Liver (tissue), 8 donors: ENCODE measurements at regions not wholly inside any gene's neighbourhood (a gene's known extent, or its start where the extent isn't known, plus 50 kb on each side); places are given as distances from the start of the nearest gene placed in this dataset.

Experiments
- DNase-seq: peaks from one replicate; pipeline ENCODE4 v3.0.0-alpha.2; 2017; ENCODE audit warnings: low spot score
- H3K27ac ChIP-seq, 2 donors: one replicate each; pipeline ENCODE4 v1.7.0; 2013; ENCODE audit warnings: inconsistent platforms in 2 of 2, low read length in 2 of 2, control low read depth in 1 of 2, low read depth in 1 of 2, mild to moderate bottlenecking in 1 of 2
- H3K27me3 ChIP-seq, 4 donors: one replicate each; pipeline versions ENCODE4 v1.6.1 to v1.7.0; 2013; ENCODE audit warnings: low read length in 3 of 4, inconsistent platforms in 1 of 4, mild to moderate bottlenecking in 1 of 4, moderate library complexity in 1 of 4; ENCODE audit not compliant: control insufficient read depth in 4 of 4, insufficient read depth in 4 of 4
- H3K36me3 ChIP-seq, 4 donors: one replicate each; pipeline versions ENCODE4 v1.6.1 to v1.7.0; 2013; ENCODE audit warnings: low read length in 3 of 4, mild to moderate bottlenecking in 3 of 4, low read depth in 1 of 4, moderate library complexity in 1 of 4; ENCODE audit not compliant: control insufficient read depth in 4 of 4, insufficient read depth in 3 of 4
- H3K4me1 ChIP-seq, 4 donors: one replicate each; pipeline versions ENCODE4 v1.6.1 to v1.7.0; 2013; ENCODE audit warnings: low read length in 3 of 4, mild to moderate bottlenecking in 3 of 4, moderate library complexity in 1 of 4; ENCODE audit not compliant: control insufficient read depth in 4 of 4, insufficient read depth in 4 of 4
- H3K4me3 ChIP-seq, 3 donors: one replicate each; pipeline versions ENCODE4 v1.6.1 to v1.7.0; 2013; ENCODE audit warnings: low read length in 3 of 3, control low read depth in 1 of 3, low read depth in 1 of 3, mild to moderate bottlenecking in 1 of 3
- H3K9ac ChIP-seq, 2 donors: one replicate each; pipeline ENCODE4 v1.7.0; 2013; ENCODE audit warnings: low read length in 2 of 2, mild to moderate bottlenecking in 2 of 2, moderate library complexity in 2 of 2, control low read depth in 1 of 2, low read depth in 1 of 2
- H3K9me3 ChIP-seq, 4 donors: one replicate each; pipeline versions ENCODE4 v1.6.1 to v1.7.0; 2013; ENCODE audit warnings: low read length in 3 of 4; ENCODE audit not compliant: control insufficient read depth in 4 of 4
- ATF3 ChIP-seq: IDR thresholded peaks from 2 replicates; pipeline ENCODE4 v1.6.1; 2016; ENCODE audit warnings: antibody characterized with exemption
- CTCF ChIP-seq: fragments of 150-350 bp; IDR thresholded peaks from 2 replicates; pipeline ENCODE4 v1.5.1; 2017; ENCODE audit warnings: improper control_type of control experiment, low read depth, low read length; ENCODE audit not compliant: missing input control
- EGR1 ChIP-seq, 2 donors: IDR thresholded peaks; 2 replicates each; pipeline ENCODE4 v1.6.1; 2016 to 2018; ENCODE audit warnings: antibody characterized with exemption in 2 of 2, low read depth in 2 of 2
- FOXA1 ChIP-seq: IDR thresholded peaks from 2 replicates; pipeline ENCODE4 v1.6.1; 2016; ENCODE audit warnings: antibody characterized with exemption
- FOXA2 ChIP-seq: IDR thresholded peaks from 2 replicates; pipeline ENCODE4 v1.6.1; 2016; ENCODE audit warnings: antibody characterized with exemption
- GABPA ChIP-seq, 2 donors: IDR thresholded peaks in 1 of 2; conservative IDR thresholded peaks in 1 of 2; 2 replicates each; pipeline ENCODE4 v1.6.1; 2016; ENCODE audit warnings: antibody characterized with exemption in 2 of 2, mild to moderate bottlenecking in 1 of 2, moderate library complexity in 1 of 2
- HNF4A ChIP-seq, 2 donors: conservative IDR thresholded peaks; 2 replicates each; pipeline ENCODE4 v1.6.1; 2016; ENCODE audit warnings: antibody characterized with exemption in 2 of 2, mild to moderate bottlenecking in 2 of 2
- HNF4G ChIP-seq: IDR thresholded peaks from 2 replicates; pipeline ENCODE4 v1.6.1; 2016; ENCODE audit warnings: antibody characterized with exemption
- JUND ChIP-seq, 2 donors: IDR thresholded peaks; 2 replicates each; pipeline ENCODE4 v1.6.1; 2016; ENCODE audit warnings: antibody characterized with exemption in 2 of 2
- MAX ChIP-seq: IDR thresholded peaks from 2 replicates; pipeline ENCODE4 v1.6.1; 2016; ENCODE audit warnings: antibody characterized with exemption
- NR2F2 ChIP-seq: IDR thresholded peaks from 2 replicates; pipeline ENCODE4 v1.6.1; 2016; ENCODE audit warnings: antibody characterized with exemption
- RAD21 ChIP-seq, 2 donors: IDR thresholded peaks; 2 replicates each; pipeline ENCODE4 v1.6.1; 2016; ENCODE audit warnings: antibody characterized with exemption in 2 of 2, mild to moderate bottlenecking in 2 of 2
- RXRA ChIP-seq, 2 donors: IDR thresholded peaks; 2 replicates each; pipeline ENCODE4 v1.6.1; 2017 to 2018; ENCODE audit warnings: antibody characterized with exemption in 2 of 2, mild to moderate bottlenecking in 1 of 2
- TAF1 ChIP-seq: conservative IDR thresholded peaks from 2 replicates; pipeline ENCODE4 v1.6.1; 2016; ENCODE audit warnings: antibody characterized with exemption, mild to moderate bottlenecking
- YY1 ChIP-seq: IDR thresholded peaks from 2 replicates; pipeline ENCODE4 v1.6.1; 2016; ENCODE audit warnings: antibody characterized with exemption, mild to moderate bottlenecking
- WGBS: extraction: QIAGEN DNeasy Blood & Tissue Kit; methylation state at CpG from one replicate; pipeline ENCODE4 v1.1.7; 2013; 5-methylcytosine and 5-hydroxymethylcytosine counted together
- TF ChIP-seq, protein P1 (sequence below): IDR thresholded peaks from 2 replicates; pipeline ENCODE4 v1.6.1; 2016; ENCODE audit warnings: antibody characterized with exemption, mild to moderate bottlenecking
- donor health status: healthy.
- donor health status: healthy.
- donor health status: healthy.
- donor health status: healthy.
- donor health status: healthy.

DNA sequence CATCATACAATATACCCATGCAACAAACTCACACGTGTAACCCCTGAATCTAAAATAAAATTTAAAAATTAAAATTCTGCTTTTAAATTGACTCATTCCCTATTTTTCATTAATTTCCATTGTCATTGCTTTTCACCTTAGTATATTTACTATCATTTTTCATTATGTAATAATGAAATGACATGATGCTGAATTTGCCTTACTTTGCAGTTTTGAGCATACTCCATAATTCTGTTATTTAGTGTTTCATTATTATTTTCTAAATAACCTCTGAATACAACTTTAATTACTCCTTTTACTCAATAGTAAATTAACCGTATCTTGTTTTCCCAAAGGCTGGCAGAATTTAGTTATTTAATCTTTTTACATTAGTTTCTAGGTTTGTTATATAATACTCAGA, 719.6 kb downstream of the DOK5 start:
- DNase-seq, result no peak
- 74% methylated on average over 2 of the region's 2 CpGs for WGBS
- no peak overlapping the region for H3K27ac ChIP-seq
- H3K4me3 ChIP-seq, result no peak overlapping the region
- no peaks in the 10 kb centered on the region for H3K36me3 ChIP-seq
- no peaks in the 10 kb centered on the region for H3K4me1 ChIP-seq
- H3K9me3 ChIP-seq, result no peaks in the 10 kb centered on the region
- peaks cover 0 to 2% (median 0%) of the 10 kb centered on the region in 4 donors for H3K27me3 ChIP-seq
- TF ChIP-seq MAX (no peak), EGR1 (IDR thresholded peaks at IDR 0.05; ENCODE audit: low read depth in 2 of 2) (no peak), ATF3 (no peak), HNF4G (no peak), FOXA1 (no peak), TAF1 (no peak), FOXA2 (no peak), JUND (IDR thresholded peaks at IDR 0.05) (no peak), RAD21 (IDR thresholded peaks at IDR 0.05) (no peak), NR2F2 (no peak)
- H3K9ac ChIP-seq, result no peak overlapping the region

DNA sequence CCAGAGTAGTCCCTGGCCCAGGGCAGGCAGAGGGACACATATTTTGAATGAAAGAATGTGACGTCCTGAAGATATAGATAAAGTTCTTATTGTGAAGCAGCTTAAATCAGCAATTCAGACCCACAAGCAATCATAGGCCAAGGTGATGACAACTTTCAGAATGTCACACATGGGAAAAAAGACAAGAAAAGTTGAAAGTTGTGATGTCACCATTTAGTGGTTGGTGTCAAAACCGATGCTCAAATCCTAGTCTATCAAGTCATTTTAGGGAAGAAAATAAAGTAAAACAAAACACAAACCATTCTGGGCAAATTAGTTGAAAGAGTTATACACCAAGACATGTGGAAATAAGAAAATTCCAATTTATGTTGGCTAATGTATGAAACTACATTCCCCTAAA, 710.8 kb downstream of the DOK5 start:
- no peak overlapping the region for H3K27ac ChIP-seq
- no peaks in the 10 kb centered on the region for H3K36me3 ChIP-seq
- no peak overlapping the region for H3K9ac ChIP-seq
- 53% methylated on average over 2 of the region's 2 CpGs for WGBS
- DNase-seq, result no peak
- H3K27me3 ChIP-seq, result peaks cover 0 to 3% (median under 1%) of the 10 kb centered on the region in 4 donors
- TF ChIP-seq YY1 (no peak), EGR1 (IDR thresholded peaks at IDR 0.05; ENCODE audit: low read depth in 2 of 2) (no peak), GABPA (IDR thresholded peaks at IDR 0.05 in 1 of 2, conservative IDR thresholded peaks at IDR 0.05 in 1 of 2) (no peak), HNF4G (no peak), JUND (IDR thresholded peaks at IDR 0.05) (no peak), CTCF (no peak), NR2F2 (no peak), HNF4A (conservative IDR thresholded peaks at IDR 0.05) (no peak), FOXA2 (no peak), RXRA (IDR thresholded peaks at IDR 0.05) (no peak), MAX (no peak), FOXA1 (no peak), ATF3 (no peak), RAD21 (IDR thresholded peaks at IDR 0.05) (no peak)
- TF ChIP-seq, protein P1, sequence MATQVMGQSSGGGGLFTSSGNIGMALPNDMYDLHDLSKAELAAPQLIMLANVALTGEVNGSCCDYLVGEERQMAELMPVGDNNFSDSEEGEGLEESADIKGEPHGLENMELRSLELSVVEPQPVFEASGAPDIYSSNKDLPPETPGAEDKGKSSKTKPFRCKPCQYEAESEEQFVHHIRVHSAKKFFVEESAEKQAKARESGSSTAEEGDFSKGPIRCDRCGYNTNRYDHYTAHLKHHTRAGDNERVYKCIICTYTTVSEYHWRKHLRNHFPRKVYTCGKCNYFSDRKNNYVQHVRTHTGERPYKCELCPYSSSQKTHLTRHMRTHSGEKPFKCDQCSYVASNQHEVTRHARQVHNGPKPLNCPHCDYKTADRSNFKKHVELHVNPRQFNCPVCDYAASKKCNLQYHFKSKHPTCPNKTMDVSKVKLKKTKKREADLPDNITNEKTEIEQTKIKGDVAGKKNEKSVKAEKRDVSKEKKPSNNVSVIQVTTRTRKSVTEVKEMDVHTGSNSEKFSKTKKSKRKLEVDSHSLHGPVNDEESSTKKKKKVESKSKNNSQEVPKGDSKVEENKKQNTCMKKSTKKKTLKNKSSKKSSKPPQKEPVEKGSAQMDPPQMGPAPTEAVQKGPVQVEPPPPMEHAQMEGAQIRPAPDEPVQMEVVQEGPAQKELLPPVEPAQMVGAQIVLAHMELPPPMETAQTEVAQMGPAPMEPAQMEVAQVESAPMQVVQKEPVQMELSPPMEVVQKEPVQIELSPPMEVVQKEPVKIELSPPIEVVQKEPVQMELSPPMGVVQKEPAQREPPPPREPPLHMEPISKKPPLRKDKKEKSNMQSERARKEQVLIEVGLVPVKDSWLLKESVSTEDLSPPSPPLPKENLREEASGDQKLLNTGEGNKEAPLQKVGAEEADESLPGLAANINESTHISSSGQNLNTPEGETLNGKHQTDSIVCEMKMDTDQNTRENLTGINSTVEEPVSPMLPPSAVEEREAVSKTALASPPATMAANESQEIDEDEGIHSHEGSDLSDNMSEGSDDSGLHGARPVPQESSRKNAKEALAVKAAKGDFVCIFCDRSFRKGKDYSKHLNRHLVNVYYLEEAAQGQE, result no peak
- no peaks in the 10 kb centered on the region for H3K4me1 ChIP-seq
- H3K4me3 ChIP-seq, result no peak overlapping the region
- no peaks in the 10 kb centered on the region for H3K9me3 ChIP-seq
